Stimulated activated CD4-positive, alpha-beta T cell treated with anti-CD3 and anti-CD28 coated beads, TNF-alpha, amount 100 ng/mL, for 4 hours (primary cell): ENCODE measurements at regions not wholly inside any gene's neighbourhood (a gene's known extent, or its start where the extent isn't known, plus 50 kb on each side); places are given as distances from the start of the nearest gene placed in this dataset.
"Not testable (repeated sequence)": the region's sequence is repeated elsewhere in the genome, so short reads cannot be mapped to it uniquely, and the experiment has no call there.

ENCODE experiments used
- DNase-seq, 3 experiments: peaks; one replicate each; pipeline ENCODE4 v3.0.0-alpha.2; 2020; ENCODE audit warnings: low read depth in 3 of 3

- DNase-seq: no peak
Observed at GRCh38 chr1:55876276-55877060, 661.3 kb upstream of the USP24 start.

- DNase-seq: no peak
Observed at GRCh38 chr1:55870106-55870505, 654.9 kb upstream of the USP24 start.

GRCh38 chr1:55869065-55869464 is 653.9 kb upstream of the USP24 start:
- no peak for DNase-seq

GRCh38 chr1:55868026-55868425 is 652.9 kb upstream of the USP24 start:
- no peak for DNase-seq

GRCh38 chr1:55867304-55867843 is 652.2 kb upstream of the USP24 start:
- DNase-seq: no peak

- DNase-seq: not testable (repeated sequence)
Observed at GRCh38 chr1:55865778-55866177, 650.6 kb upstream of the USP24 start.

- no peak for DNase-seq
Observed at GRCh38 chr1:55864251-55864650, 649.1 kb upstream of the USP24 start.

- no peak for DNase-seq
Observed at GRCh38 chr1:55861676-55862340, 646.6 kb upstream of the USP24 start.

- no peak for DNase-seq
Observed at GRCh38 chr1:55860798-55861519, 645.8 kb upstream of the USP24 start.

- DNase-seq: no peak
Observed at GRCh38 chr1:55860326-55860725, 645.2 kb upstream of the USP24 start.

GRCh38 chr1:55854911-55855310 is 639.7 kb upstream of the USP24 start:
- DNase-seq: no peak

- no peak for DNase-seq
Observed at GRCh38 chr1:55848906-55849305, 633.7 kb upstream of the USP24 start.

- DNase-seq: no peak
Observed at GRCh38 chr1:55846051-55846450, 630.9 kb upstream of the USP24 start.

GRCh38 chr1:55844322-55844721 is 629.2 kb upstream of the USP24 start:
- DNase-seq: no peak

GRCh38 chr1:55839626-55840025 is 624.5 kb upstream of the USP24 start:
- no peak for DNase-seq

GRCh38 chr1:55839221-55839620 is 624.1 kb upstream of the USP24 start:
- no peak for DNase-seq

GRCh38 chr1:55836086-55836485 is 620.9 kb upstream of the USP24 start:
- DNase-seq: no peak

GRCh38 chr1:55833529-55834091 is 618.4 kb upstream of the USP24 start:
- DNase-seq: no peak

- no peak for DNase-seq
Observed at GRCh38 chr1:55831759-55832158, 616.6 kb upstream of the USP24 start.

GRCh38 chr1:55828044-55828443 is 612.9 kb upstream of the USP24 start:
- DNase-seq: no peak

- DNase-seq: no peak
Observed at GRCh38 chr1:55827350-55827749, 612.2 kb upstream of the USP24 start.
